ENCODE measurements at regions not wholly inside any gene's neighbourhood (a gene's known extent, or its start where the extent isn't known, plus 50 kb on each side); places are given as distances from the start of the nearest gene placed in this dataset.

DNA sequence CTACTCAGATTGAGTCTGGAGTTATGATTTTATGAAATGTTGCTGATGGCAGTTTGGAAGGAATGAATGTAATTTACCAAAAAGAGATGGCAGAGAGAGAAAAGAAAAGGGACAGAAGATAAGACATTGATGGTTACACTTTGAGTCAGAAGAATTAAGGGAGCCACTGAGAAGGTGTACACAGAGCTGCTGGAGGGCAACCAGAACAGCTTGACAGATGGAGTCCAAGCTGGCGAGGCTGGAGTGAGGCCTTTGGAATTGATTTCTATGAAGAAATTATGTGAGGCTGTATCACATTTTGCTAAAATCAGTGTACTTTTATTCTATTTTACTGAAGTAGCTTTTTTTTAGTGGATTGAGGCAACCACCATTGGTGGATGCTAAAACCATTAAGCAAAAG lies 740.5 kb downstream of the REEP3 start:
- no peak for TF ChIP-seq POLR2A (IDR thresholded peaks at IDR 0.05)
- TF ChIP-seq, protein P1, sequence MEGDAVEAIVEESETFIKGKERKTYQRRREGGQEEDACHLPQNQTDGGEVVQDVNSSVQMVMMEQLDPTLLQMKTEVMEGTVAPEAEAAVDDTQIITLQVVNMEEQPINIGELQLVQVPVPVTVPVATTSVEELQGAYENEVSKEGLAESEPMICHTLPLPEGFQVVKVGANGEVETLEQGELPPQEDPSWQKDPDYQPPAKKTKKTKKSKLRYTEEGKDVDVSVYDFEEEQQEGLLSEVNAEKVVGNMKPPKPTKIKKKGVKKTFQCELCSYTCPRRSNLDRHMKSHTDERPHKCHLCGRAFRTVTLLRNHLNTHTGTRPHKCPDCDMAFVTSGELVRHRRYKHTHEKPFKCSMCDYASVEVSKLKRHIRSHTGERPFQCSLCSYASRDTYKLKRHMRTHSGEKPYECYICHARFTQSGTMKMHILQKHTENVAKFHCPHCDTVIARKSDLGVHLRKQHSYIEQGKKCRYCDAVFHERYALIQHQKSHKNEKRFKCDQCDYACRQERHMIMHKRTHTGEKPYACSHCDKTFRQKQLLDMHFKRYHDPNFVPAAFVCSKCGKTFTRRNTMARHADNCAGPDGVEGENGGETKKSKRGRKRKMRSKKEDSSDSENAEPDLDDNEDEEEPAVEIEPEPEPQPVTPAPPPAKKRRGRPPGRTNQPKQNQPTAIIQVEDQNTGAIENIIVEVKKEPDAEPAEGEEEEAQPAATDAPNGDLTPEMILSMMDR (IDR thresholded peaks at IDR 0.05), result no peak

Measured in body of pancreas (tissue), 4 donors.